GM12891 (cell line): ENCODE measurements at regions not wholly inside any gene's neighbourhood (a gene's known extent, or its start where the extent isn't known, plus 50 kb on each side); places are given as distances from the start of the nearest gene placed in this dataset.

Experiments used
- DNase-seq: peaks from one replicate; pipeline ENCODE4 v3.0.0; 2011; ENCODE audit warnings: low spot score; ENCODE audit not compliant: insufficient read length
- FAIRE-seq: peaks from 2 replicates; lab custom pipeline; 2011; peaks lifted over from hg19 to GRCh38; lab: Jason Lieb, UNC
- PAX5 ChIP-seq: IDR thresholded peaks from 2 replicates; pipeline ENCODE4 v1.6.1; 2011; ENCODE audit warnings: low read length, moderate library complexity, mild to moderate bottlenecking; ENCODE audit not compliant: insufficient read depth, severe bottlenecking
- POLR2A ChIP-seq: IDR thresholded peaks from 2 replicates; pipeline ENCODE4 v1.6.1; 2011; ENCODE audit warnings: low read depth, low read length, control low read depth
- POLR2AphosphoS5 ChIP-seq: IDR thresholded peaks from 2 replicates; pipeline ENCODE4 v1.6.1; 2011; ENCODE audit warnings: low read depth, low read length, control low read depth
- POU2F2 ChIP-seq: IDR thresholded peaks from 2 replicates; pipeline ENCODE4 v1.6.1; 2011; ENCODE audit warnings: low read depth, mild to moderate bottlenecking, control low read depth, low read length, moderate library complexity
- SPI1 ChIP-seq: IDR thresholded peaks from 2 replicates; pipeline ENCODE4 v1.6.1; 2011; ENCODE audit warnings: low read depth, low read length, control low read depth
- TAF1 ChIP-seq: IDR thresholded peaks from 2 replicates; pipeline ENCODE4 v1.6.1; 2011; ENCODE audit warnings: low read depth, low read length, control low read depth

GRCh38 chr15:37483779-37484178, 383.4 kb upstream of the MEIS2 start:
- TF ChIP-seq POLR2A (no peak), TAF1 (no peak)

DNA sequence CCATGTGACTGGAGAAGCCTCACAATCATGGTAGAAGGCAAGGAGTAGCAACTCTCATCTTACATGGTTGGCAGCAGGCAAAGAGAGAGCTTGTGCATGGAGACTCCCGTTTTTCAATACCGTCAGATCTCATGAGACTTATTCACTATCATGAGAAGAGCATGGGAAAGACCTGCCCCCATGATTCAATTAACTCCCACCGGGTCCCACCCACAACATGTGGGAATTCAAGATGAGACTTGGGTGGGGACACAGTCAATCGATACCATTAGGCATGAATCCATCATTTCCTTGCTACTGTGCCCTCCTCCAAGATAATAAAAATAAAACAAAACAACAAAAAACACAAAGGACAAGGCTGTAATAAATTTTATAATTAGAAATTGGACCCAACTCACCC, 384.7 kb upstream of the MEIS2 start:
- TF ChIP-seq POLR2A: no peak
- TF ChIP-seq POU2F2: no peak
- no peak for TF ChIP-seq PAX5
- no peak for TF ChIP-seq SPI1
- TF ChIP-seq TAF1: no peak
- TF ChIP-seq POLR2AphosphoS5: no peak
- FAIRE-seq: no peak
- no peak for DNase-seq

More at GRCh38 chr15:37483779-37484178, 383.4 kb upstream of the MEIS2 start:
- DNase-seq (no peak), FAIRE-seq (no peak)

DNA sequence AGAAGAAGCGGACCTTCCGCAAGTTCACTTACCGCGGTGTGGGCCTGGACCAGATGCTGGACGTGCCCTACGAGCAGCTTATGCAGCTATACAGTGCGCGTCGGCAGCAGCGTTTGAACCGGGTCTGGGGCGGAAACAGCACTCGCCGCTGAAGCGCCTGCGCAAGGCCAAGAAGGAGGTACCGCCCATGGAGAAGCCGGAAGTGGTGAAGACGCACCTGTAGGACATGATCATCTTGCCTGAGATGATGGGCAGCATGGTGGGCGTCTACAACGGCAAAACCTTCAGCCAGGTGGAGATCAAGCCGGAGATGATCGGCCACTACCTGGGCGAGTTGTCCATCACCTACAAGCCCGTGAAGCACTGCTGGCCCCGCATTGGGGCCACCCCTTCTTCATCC, 390.4 kb upstream of the MEIS2 start:
- no peak for TF ChIP-seq POLR2AphosphoS5
- no peak for TF ChIP-seq POU2F2
- TF ChIP-seq TAF1: no peak
- TF ChIP-seq SPI1: no peak
- no peak for TF ChIP-seq POLR2A
- TF ChIP-seq PAX5: no peak
- FAIRE-seq (no peak), DNase-seq (no peak)

DNA sequence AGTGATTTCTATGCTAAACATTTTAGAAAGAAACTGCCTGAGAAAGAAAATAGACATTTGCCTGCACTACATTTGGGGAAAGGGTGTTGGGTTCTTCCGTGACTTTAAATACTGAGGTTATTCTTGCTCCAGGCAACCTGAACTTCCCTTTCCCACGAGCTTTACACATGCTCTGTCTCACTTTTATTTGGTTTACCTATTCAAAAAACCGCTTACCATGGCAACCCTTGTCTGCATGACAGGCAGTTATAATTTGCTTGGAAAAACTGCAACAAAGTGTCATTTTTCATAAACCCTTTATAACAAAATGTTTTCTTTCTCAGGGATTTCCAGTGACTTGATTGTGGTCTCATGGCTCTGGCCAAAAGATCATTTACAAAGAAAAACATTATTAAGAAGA, 416.3 kb upstream of the MEIS2 start:
- DNase-seq (no peak), FAIRE-seq (no peak)

DNA sequence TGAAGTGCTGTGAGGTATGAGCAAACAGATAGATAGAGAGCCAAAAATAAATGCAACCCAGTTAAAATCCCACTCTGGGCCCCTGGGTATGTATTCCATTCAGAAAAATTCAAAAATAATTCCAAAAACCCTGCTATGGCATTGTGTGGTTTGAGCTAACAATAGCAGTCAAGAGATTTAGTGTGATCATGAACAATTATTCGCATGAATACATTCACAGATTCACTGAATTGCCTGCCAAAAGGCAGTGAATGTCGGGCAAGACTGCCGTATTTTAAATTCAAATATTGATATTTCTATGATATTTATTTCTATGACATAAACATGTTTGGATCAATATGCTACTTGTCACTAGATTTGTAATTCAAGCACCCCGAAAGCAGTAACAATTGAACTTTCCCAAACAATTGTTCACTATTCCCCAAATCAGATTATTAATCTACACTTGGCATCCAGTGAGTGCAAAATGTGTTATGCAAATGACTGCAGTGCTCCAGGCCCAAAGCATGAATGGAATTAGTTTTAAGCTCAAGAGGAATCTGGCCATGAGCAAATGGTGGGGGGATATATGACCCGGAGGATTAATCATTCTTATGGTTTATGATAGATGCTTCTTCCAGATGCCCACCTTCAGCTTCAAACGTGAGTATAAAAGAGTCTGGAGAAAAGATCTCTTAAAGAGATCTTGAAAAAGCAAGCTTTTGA, 417.0 kb upstream of the MEIS2 start:
- DNase-seq (no peak), FAIRE-seq (no peak)
- TF ChIP-seq POU2F2 (no peak), TAF1 (no peak), POLR2A (no peak), POLR2AphosphoS5 (no peak), PAX5 (no peak), SPI1 (no peak)

More for the DNA sequence above, 416.3 kb upstream of the MEIS2 start:
- TF ChIP-seq SPI1 (no peak), POU2F2 (no peak), PAX5 (no peak), POLR2AphosphoS5 (no peak), TAF1 (no peak), POLR2A (no peak)

- TF ChIP-seq POLR2A (no peak), PAX5 (no peak)
- DNase-seq (no peak), FAIRE-seq (no peak)
Observed at GRCh38 chr15:37518436-37518835, 416.0 kb upstream of the TMCO5A start.

DNA sequence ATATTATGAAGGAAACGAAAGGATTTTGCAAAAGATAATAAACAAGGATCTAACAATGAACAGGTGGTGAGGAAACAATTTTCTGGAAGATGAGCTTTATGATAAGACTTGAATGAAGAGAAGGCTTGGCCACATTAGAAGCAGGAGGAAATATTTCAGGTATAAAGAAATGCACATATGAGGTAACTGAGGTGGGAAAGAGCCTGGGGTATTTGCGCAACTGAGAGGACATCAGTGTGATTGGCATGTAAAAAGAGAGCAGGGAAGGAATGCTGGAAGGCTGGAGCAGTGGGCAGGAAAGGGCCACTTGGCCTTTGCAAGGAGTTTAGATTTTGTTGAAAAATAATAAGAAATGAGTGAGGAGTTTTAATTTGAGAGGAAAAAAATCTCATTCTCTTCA, 414.4 kb upstream of the TMCO5A start:
- no peak for DNase-seq
- FAIRE-seq: no peak
- TF ChIP-seq SPI1: no peak
- TF ChIP-seq POLR2A: no peak
- TF ChIP-seq TAF1: no peak
- TF ChIP-seq POLR2AphosphoS5: no peak
- TF ChIP-seq POU2F2: no peak
- TF ChIP-seq PAX5: no peak

DNA sequence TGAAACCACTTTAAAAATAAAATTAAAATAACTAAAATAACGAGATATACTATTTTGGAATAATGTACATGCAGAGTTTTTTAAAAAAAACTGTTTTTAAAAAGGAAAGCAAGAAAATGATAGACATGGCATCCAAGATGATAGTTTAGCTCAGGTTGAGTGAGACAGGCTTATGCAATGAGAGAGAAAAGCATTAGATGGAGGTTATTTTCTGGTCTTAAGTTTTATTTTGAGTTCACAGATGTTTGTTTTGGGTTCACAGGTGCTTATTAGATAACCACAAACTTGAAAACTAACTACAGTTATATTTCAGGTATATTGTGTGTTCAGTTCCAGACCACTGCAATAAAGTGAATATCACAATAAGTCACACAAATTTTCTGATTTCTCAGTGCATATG, 413.6 kb upstream of the TMCO5A start:
- TF ChIP-seq SPI1 (no peak), POLR2A (no peak), POU2F2 (no peak)
- FAIRE-seq (no peak), DNase-seq (no peak)

DNA sequence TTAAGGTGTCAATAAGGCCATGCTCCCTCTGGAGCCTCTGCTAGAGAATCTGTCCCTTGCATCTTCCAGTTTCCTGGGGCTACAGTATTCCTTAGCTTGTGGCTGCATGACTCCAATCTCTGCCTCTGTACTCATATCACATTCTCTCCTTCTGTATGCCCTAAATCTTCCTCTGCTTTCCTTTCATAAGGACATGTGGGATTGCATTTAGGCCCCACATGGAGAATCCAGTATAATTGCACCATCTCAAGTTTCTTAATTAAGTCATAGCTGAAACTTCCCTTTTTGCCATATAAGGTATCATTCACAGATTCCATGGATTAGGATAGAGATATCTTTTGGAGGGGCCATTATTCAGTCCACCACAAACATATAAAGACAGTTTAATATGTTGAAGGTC, 409.8 kb upstream of the TMCO5A start:
- TF ChIP-seq PAX5 (no peak), TAF1 (no peak), POU2F2 (no peak), SPI1 (no peak), POLR2A (no peak), POLR2AphosphoS5 (no peak)
- DNase-seq (no peak), FAIRE-seq (no peak)

GRCh38 chr15:37528432-37528831, 406.0 kb upstream of the TMCO5A start:
- no peak for FAIRE-seq
- TF ChIP-seq PAX5 (no peak), POU2F2 (no peak), SPI1 (no peak), POLR2A (no peak), TAF1 (no peak), POLR2AphosphoS5 (no peak)

More at GRCh38 chr15:37528432-37528831, 406.0 kb upstream of the TMCO5A start:
- DNase-seq: no peak
